Fibroblast of pulmonary artery (primary cell): ENCODE measurements at regions not wholly inside any gene's neighbourhood (a gene's known extent, or its start where the extent isn't known, plus 50 kb on each side); places are given as distances from the start of the nearest gene placed in this dataset.

Source experiments
- DNase-seq: peaks from one replicate; pipeline ENCODE4 v3.0.0-alpha.2; 2010; ENCODE audit warnings: low read depth
- H3K4me3 ChIP-seq: replicated peaks from 2 replicates; pipeline ENCODE4 v1.5.1; 2011; ENCODE audit warnings: low read depth, mild to moderate bottlenecking, control low read depth, low read length, moderate library complexity
- CTCF ChIP-seq: IDR thresholded peaks from 2 replicates; pipeline ENCODE4 v1.5.1; 2011; ENCODE audit warnings: mild to moderate bottlenecking, control low read depth, low read length, inconsistent platforms; ENCODE audit errors: missing control alignments

- H3K4me3 ChIP-seq, result no peak overlapping the region
- no peak for TF ChIP-seq CTCF
- no peak for DNase-seq
These were observed 79.4 kb upstream of the PITX2 start for GRCh38 chr4:110702326-110702725.

GRCh38 chr4:110704748-110705439, 82.0 kb upstream of the PITX2 start:
- no peak for TF ChIP-seq CTCF
- H3K4me3 ChIP-seq, result no peak overlapping the region
- DNase-seq, result no peak

- DNase-seq, result no peak
- no peak for TF ChIP-seq CTCF
- H3K4me3 ChIP-seq, result no peak overlapping the region
These were observed 82.5 kb upstream of the PITX2 start for GRCh38 chr4:110705440-110705782.

DNA sequence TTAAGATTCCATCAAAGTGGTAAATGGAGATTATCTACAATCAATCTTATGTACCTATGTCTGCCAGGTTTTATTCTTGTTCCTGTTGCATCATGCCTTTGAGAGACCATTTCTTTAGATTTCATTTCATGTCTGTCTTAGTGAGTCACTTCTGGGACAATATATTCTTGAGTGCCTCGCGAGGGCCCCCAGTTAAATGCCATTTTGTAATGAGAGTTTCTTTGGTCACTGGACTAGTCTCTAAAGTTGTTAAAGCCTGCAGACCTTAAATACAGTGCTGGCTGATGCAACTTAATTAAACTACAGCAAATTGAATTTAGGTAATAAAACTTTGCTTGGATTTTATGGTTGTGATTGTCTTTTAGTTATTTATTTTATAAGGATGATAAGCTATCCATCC, 87.2 kb upstream of the PITX2 start:
- DNase-seq, result no peak
- no peak overlapping the region for H3K4me3 ChIP-seq
- no peak for TF ChIP-seq CTCF

GRCh38 chr4:110712486-110712885, 89.6 kb upstream of the PITX2 start:
- H3K4me3 ChIP-seq, result no peak overlapping the region
- no peak for TF ChIP-seq CTCF
- DNase-seq, result no peak

DNA sequence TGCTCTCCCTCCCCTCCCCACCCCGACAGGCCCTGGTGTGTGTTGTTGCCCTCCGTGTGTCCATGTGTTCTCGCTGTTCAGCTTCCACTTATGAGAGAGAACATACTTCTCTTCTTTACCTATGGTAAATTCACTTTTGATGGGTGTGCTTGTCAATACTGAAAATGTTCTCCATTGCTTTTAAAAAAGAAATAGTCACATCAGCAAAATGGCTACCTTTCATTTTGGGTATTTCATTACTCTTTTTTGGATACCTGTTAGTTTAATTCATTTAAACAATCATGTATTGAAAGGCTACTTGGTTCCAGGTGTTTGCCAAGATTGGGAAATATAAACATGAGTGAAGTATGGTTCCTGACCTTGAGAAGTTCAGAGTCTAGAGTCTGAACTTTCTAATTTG, 107.4 kb upstream of the PITX2 start:
- no peak for TF ChIP-seq CTCF
- no peak for DNase-seq
- no peak overlapping the region for H3K4me3 ChIP-seq

DNA sequence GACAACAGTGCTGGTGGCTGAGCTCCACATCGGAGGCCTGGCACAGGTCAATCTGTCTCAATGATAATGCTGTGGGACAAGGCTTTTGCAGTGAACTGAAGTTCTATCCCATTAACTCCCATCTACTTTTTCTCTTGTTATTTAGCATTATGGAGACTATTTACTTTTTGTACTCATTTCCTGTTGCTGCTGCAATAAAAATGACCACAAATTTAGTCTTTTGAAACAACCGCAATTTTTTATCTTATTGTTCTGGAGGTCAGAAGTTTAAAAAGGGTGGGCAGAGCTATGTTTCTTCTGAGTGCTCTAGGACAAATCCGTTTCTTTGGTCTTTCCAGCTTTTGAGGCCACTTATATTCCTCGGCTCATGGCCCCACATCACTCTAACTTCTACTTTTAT, 111.0 kb upstream of the PITX2 start:
- H3K4me3 ChIP-seq, result no peak overlapping the region
- TF ChIP-seq CTCF, result no peak
- no peak for DNase-seq
